CD4-positive, alpha-beta memory T cell (primary cell): ENCODE measurements at regions not wholly inside any gene's neighbourhood (a gene's known extent, or its start where the extent isn't known, plus 50 kb on each side); places are given as distances from the start of the nearest gene placed in this dataset.
A peak's percentile ranks its signal among the peaks of the same experiment; 100 is the strongest.
"Not testable (repeated sequence)": the region's sequence is repeated elsewhere in the genome, so short reads cannot be mapped to it uniquely, and the experiment has no call there.

Experiments used
- CTCF ChIA-PET: fragments of 350-600 bp; sonication (Branson Sonifier 250); formaldehyde crosslinking; loops from one replicate; lab custom pipeline; 2021; ENCODE audit warnings: inconsistent platforms; ENCODE audit not compliant: partially characterized antibody; lab: Charles Lee
- POLR2A ChIA-PET: fragments of 350-600 bp; sonication (Branson Sonifier 250); formaldehyde crosslinking; loops from one replicate; lab custom pipeline; 2021; ENCODE audit not compliant: partially characterized antibody; lab: Charles Lee
- DNase-seq, 5 donors: peaks; one replicate each; pipeline versions ENCODE4 v3.0.0 to v3.0.0-alpha.2; 2020 to 2022; ENCODE audit warnings: mixed read lengths in 1 of 5
- H3K27ac ChIP-seq: one replicate; pipeline ENCODE4 v1.7.0; 2013; ENCODE audit warnings: low read depth, low read length
- H3K27me3 ChIP-seq: 2 replicates; pipeline ENCODE4 v1.7.0; 2013; ENCODE audit warnings: mild to moderate bottlenecking, low read length, moderate library complexity; ENCODE audit not compliant: insufficient read depth
- H3K36me3 ChIP-seq: 2 replicates; pipeline ENCODE4 v1.7.0; 2013; ENCODE audit warnings: mild to moderate bottlenecking, low read length, moderate library complexity; ENCODE audit not compliant: insufficient read depth
- H3K4me1 ChIP-seq: 2 replicates; pipeline ENCODE4 v1.7.0; 2013; ENCODE audit warnings: mild to moderate bottlenecking, low read length, moderate library complexity; ENCODE audit not compliant: insufficient read depth
- H3K4me3 ChIP-seq, 2 donors: one replicate each; pipeline ENCODE4 v1.7.0; 2013; ENCODE audit warnings: low read length in 2 of 2, mild to moderate bottlenecking in 1 of 2
- H3K9me3 ChIP-seq, 2 donors: one replicate each; pipeline ENCODE4 v1.7.0; 2013; ENCODE audit warnings: low read length in 2 of 2, control low read depth in 1 of 2; ENCODE audit not compliant: control insufficient read depth in 1 of 2
- H3K27ac Mint-ChIP-seq, 7 donors: one replicate each; pipeline ENCODE4 v1.8.0; 2020 to 2021; ENCODE audit warnings: mixed read lengths in 7 of 7, mild to moderate bottlenecking in 6 of 7, inconsistent platforms in 3 of 7, moderate library complexity in 3 of 7
- H3K27me3 Mint-ChIP-seq, 2 donors: one replicate each; pipeline ENCODE4 v1.8.0; 2020 to 2021; ENCODE audit warnings: mixed read lengths in 2 of 2
- H3K36me3 Mint-ChIP-seq, 2 donors: one replicate each; pipeline ENCODE4 v1.8.0; 2020 to 2021; ENCODE audit warnings: mixed read lengths in 2 of 2, inconsistent platforms in 1 of 2, mild to moderate bottlenecking in 1 of 2
- H3K4me1 Mint-ChIP-seq, 4 donors: one replicate each; pipeline ENCODE4 v1.8.0; 2020 to 2021; ENCODE audit warnings: mixed read lengths in 4 of 4, mild to moderate bottlenecking in 1 of 4
- H3K4me3 Mint-ChIP-seq, 8 donors: one replicate each; pipeline ENCODE4 v1.8.0; 2020 to 2021; ENCODE audit warnings: mixed read lengths in 8 of 8, mild to moderate bottlenecking in 7 of 8, moderate library complexity in 6 of 8, inconsistent platforms in 3 of 8
- H3K9me3 Mint-ChIP-seq, 8 donors: one replicate each; pipeline ENCODE4 v1.8.0; 2020 to 2021; ENCODE audit warnings: mixed read lengths in 8 of 8, mild to moderate bottlenecking in 5 of 8, inconsistent platforms in 3 of 8, moderate library complexity in 1 of 8
- intact Hi-C: fragments of 100-400 bp; cut with micrococcal nuclease; formaldehyde crosslinking; loops from one replicate; pipeline ENCODE4 v1.15.1; 2023

- peaks cover 5 to 17% of the 10 kb centered on the region in 2 donors for H3K27me3 Mint-ChIP-seq
- Histone ChIP-seq H3K9me3 (no peaks in the 10 kb centered on the region), H3K27ac (no peak overlapping the region), H3K36me3 (no peaks in the 10 kb centered on the region), H3K4me1 (peaks cover 7% of the 10 kb centered on the region), H3K4me3 (no peak overlapping the region), H3K27me3 (no peaks in the 10 kb centered on the region)
- H3K4me1 Mint-ChIP-seq = peaks cover 4 to 12% (median 7%) of the 10 kb centered on the region in 4 donors
- no peaks in the 10 kb centered on the region for H3K36me3 Mint-ChIP-seq
- no peak for DNase-seq
- intact Hi-C loops = loop anchor here (5.0 kb wide), 1 partner anchor 270 kb away; no protein-coding TSS in a partner anchor
- H3K27ac Mint-ChIP-seq = no peak overlapping the region
- H3K9me3 Mint-ChIP-seq = peaks cover 0 to 2% (median 0%) of the 10 kb centered on the region in 8 donors
- H3K4me3 Mint-ChIP-seq = no peak overlapping the region
- ChIA-PET CTCF (no interaction called here), POLR2A (no interaction called here)
Measured at GRCh38 chr14:105947599-105947998, 421.2 kb downstream of the TMEM121 start.

- H3K9me3 ChIP-seq, H3K9me3 Mint-ChIP-seq, H3K36me3 Mint-ChIP-seq, H3K27ac Mint-ChIP-seq, H3K36me3 ChIP-seq, H3K4me1 ChIP-seq, CTCF ChIA-PET, H3K4me3 Mint-ChIP-seq, H3K27me3 ChIP-seq, POLR2A ChIA-PET, DNase-seq, H3K27ac ChIP-seq, H3K4me3 ChIP-seq: not testable (repeated sequence)
- Mint-ChIP-seq H3K4me1 (peaks cover 4 to 12% (median 7%) of the 10 kb centered on the region in 4 donors), H3K27me3 (peaks cover 7 to 22% of the 10 kb centered on the region in 2 donors)
- intact Hi-C loops = loop anchor here (5.0 kb wide), 1 partner anchor 272 kb away; no protein-coding TSS in a partner anchor
Measured at GRCh38 chr14:105948955-105949354, 422.6 kb downstream of the TMEM121 start.

- H3K4me1 ChIP-seq, H3K9me3 ChIP-seq, H3K27ac Mint-ChIP-seq, H3K36me3 ChIP-seq, intact Hi-C loops, H3K27me3 ChIP-seq, H3K27ac ChIP-seq, DNase-seq, POLR2A ChIA-PET, H3K4me1 Mint-ChIP-seq, H3K4me3 Mint-ChIP-seq, H3K9me3 Mint-ChIP-seq, H3K36me3 Mint-ChIP-seq, H3K4me3 ChIP-seq: not testable (repeated sequence)
- CTCF ChIA-PET = interaction anchor here (1.7 kb wide), 1 partner anchor 59 kb away, joined by 4 read pairs; no protein-coding TSS in a partner anchor
- peaks cover 7 to 30% of the 10 kb centered on the region in 2 donors for H3K27me3 Mint-ChIP-seq
Measured at GRCh38 chr14:105950364-105950892, 424.0 kb downstream of the TMEM121 start.

GRCh38 chr14:105951399-105951798 is 425.0 kb downstream of the TMEM121 start:
- H3K9me3 Mint-ChIP-seq = peaks cover 0 to 8% (median 5%) of the 10 kb centered on the region in 8 donors
- H3K36me3 Mint-ChIP-seq = no peaks in the 10 kb centered on the region
- intact Hi-C loops = no loop called here
- peak overlapping the region in 1 of 7 donors; percentile 32 for H3K27ac Mint-ChIP-seq
- Histone ChIP-seq H3K27me3 (no peaks in the 10 kb centered on the region), H3K36me3 (no peaks in the 10 kb centered on the region), H3K27ac (no peak overlapping the region), H3K4me3 (no peak overlapping the region), H3K4me1 (no peaks in the 10 kb centered on the region), H3K9me3 (no peaks in the 10 kb centered on the region)
- ChIA-PET CTCF (interaction anchor here (1.7 kb wide), 1 partner anchor 58 kb away, joined by 4 read pairs; no protein-coding TSS in a partner anchor), POLR2A (no interaction called here)
- no peak overlapping the region for H3K4me3 Mint-ChIP-seq
- no peak for DNase-seq
- peaks cover 0 to 5% (median under 1%) of the 10 kb centered on the region in 4 donors for H3K4me1 Mint-ChIP-seq
- H3K27me3 Mint-ChIP-seq = peaks cover 7 to 30% of the 10 kb centered on the region in 2 donors

GRCh38 chr14:105952222-105952621 is 425.8 kb downstream of the TMEM121 start:
- Histone ChIP-seq H3K4me1 (no peaks in the 10 kb centered on the region), H3K27me3 (no peaks in the 10 kb centered on the region), H3K9me3 (no peaks in the 10 kb centered on the region), H3K27ac (no peak overlapping the region), H3K4me3 (no peak overlapping the region), H3K36me3 (no peaks in the 10 kb centered on the region)
- Mint-ChIP-seq H3K36me3 (no peaks in the 10 kb centered on the region), H3K27me3 (peaks cover 7 to 30% of the 10 kb centered on the region in 2 donors), H3K4me3 (no peak overlapping the region), H3K4me1 (peaks cover 0 to 5% (median under 1%) of the 10 kb centered on the region in 4 donors), H3K27ac (no peak overlapping the region), H3K9me3 (peaks cover 0 to 9% (median 5%) of the 10 kb centered on the region in 8 donors)
- intact Hi-C loops = no loop called here
- ChIA-PET POLR2A (no interaction called here), CTCF (no interaction called here)
- DNase-seq = no peak

- H3K27ac Mint-ChIP-seq = no peak overlapping the region
- POLR2A ChIA-PET = no interaction called here
- H3K9me3 ChIP-seq = no peaks in the 10 kb centered on the region
Measured at GRCh38 chr14:105952826-105953225, 426.4 kb downstream of the TMEM121 start.

GRCh38 chr14:105961625-105962024 is 435.2 kb downstream of the TMEM121 start:
- H3K9me3 Mint-ChIP-seq = peaks cover 2 to 36% (median 21%) of the 10 kb centered on the region in 8 donors
- H3K4me3 Mint-ChIP-seq, H3K27me3 ChIP-seq, H3K36me3 ChIP-seq, H3K4me1 ChIP-seq, H3K27ac ChIP-seq, intact Hi-C loops, H3K4me3 ChIP-seq, CTCF ChIA-PET, H3K27ac Mint-ChIP-seq, H3K36me3 Mint-ChIP-seq, H3K9me3 ChIP-seq, DNase-seq, POLR2A ChIA-PET: not testable (repeated sequence)
- H3K4me1 Mint-ChIP-seq = peaks cover 2 to 12% (median 5%) of the 10 kb centered on the region in 4 donors
- H3K27me3 Mint-ChIP-seq = peaks cover 9 to 28% of the 10 kb centered on the region in 2 donors

More at GRCh38 chr14:105952826-105953225, 426.4 kb downstream of the TMEM121 start:
- H3K4me1 ChIP-seq = no peaks in the 10 kb centered on the region
- H3K27ac ChIP-seq = no peak overlapping the region
- Mint-ChIP-seq H3K4me3 (no peak overlapping the region), H3K4me1 (peaks cover 0 to 5% (median under 1%) of the 10 kb centered on the region in 4 donors), H3K27me3 (peaks cover 7 to 30% of the 10 kb centered on the region in 2 donors), H3K36me3 (no peaks in the 10 kb centered on the region), H3K9me3 (peaks cover 0 to 9% (median 7%) of the 10 kb centered on the region in 8 donors)
- intact Hi-C loops = no loop called here
- no peak overlapping the region for H3K4me3 ChIP-seq
- CTCF ChIA-PET = no interaction called here
- DNase-seq = no peak
- no peaks in the 10 kb centered on the region for H3K27me3 ChIP-seq
- H3K36me3 ChIP-seq = no peaks in the 10 kb centered on the region
